ENCODE measurements at regions not wholly inside any gene's neighbourhood (a gene's known extent, or its start where the extent isn't known, plus 50 kb on each side); places are given as distances from the start of the nearest gene placed in this dataset.
A peak's percentile ranks its signal among the peaks of the same experiment; 100 is the strongest.

GRCh38 chr5:18483451-18483850 is 849.2 kb downstream of the TAF11L14 start:
- H3K27me3 ChIP-seq = no peaks in the 10 kb centered on the region
- no peak for DNase-seq
- H3K27ac ChIP-seq = no peak overlapping the region
- no peak overlapping the region for H3K4me3 ChIP-seq
- H3K9me3 ChIP-seq = no peaks in the 10 kb centered on the region
- no peaks in the 10 kb centered on the region for H3K4me1 ChIP-seq
- WGBS, 2 donors = 39 to 43% methylated on average over 3 of the region's 3 CpGs
- no peak for ATAC-seq (ENCODE audit: low FRiP score in 2 of 2)
- no peaks in the 10 kb centered on the region for H3K36me3 ChIP-seq
- TF ChIP-seq POLR2AphosphoS5 (IDR thresholded peaks at IDR 0.05) = no peak
- no peak for TF ChIP-seq POLR2A (IDR thresholded peaks at IDR 0.05)
- TF ChIP-seq CTCF (IDR thresholded peaks at IDR 0.05) = no peak
- no peak for TF ChIP-seq EP300 (IDR thresholded peaks at IDR 0.05)

- TF ChIP-seq POLR2AphosphoS5 (IDR thresholded peaks at IDR 0.05) = no peak
- TF ChIP-seq POLR2A (IDR thresholded peaks at IDR 0.05) = no peak
- no peak for TF ChIP-seq EP300 (IDR thresholded peaks at IDR 0.05)
- TF ChIP-seq CTCF (IDR thresholded peaks at IDR 0.05) = no peak
- DNase-seq (peak in 1 of 2 donors; percentile 23), ATAC-seq (ENCODE audit: low FRiP score in 2 of 2) (no peak)
- no peaks in the 10 kb centered on the region for H3K27me3 ChIP-seq
- no peaks in the 10 kb centered on the region for H3K4me1 ChIP-seq
- H3K36me3 ChIP-seq = no peaks in the 10 kb centered on the region
- WGBS, 2 donors = 31 to 36% methylated on average over 4 of the region's 4 CpGs
- H3K9me3 ChIP-seq = no peaks in the 10 kb centered on the region
- no peak overlapping the region for H3K27ac ChIP-seq
- no peak overlapping the region for H3K4me3 ChIP-seq
Observed at GRCh38 chr5:18487928-18488480, 853.7 kb downstream of the TAF11L14 start.

GRCh38 chr5:18489703-18490102 is 855.4 kb downstream of the TAF11L14 start:
- ATAC-seq (ENCODE audit: low FRiP score in 2 of 2) (no peak), DNase-seq (no peak)
- no peaks in the 10 kb centered on the region for H3K4me1 ChIP-seq
- no peaks in the 10 kb centered on the region for H3K9me3 ChIP-seq
- H3K4me3 ChIP-seq = no peak overlapping the region
- H3K36me3 ChIP-seq = no peaks in the 10 kb centered on the region
- no peak for TF ChIP-seq POLR2A (IDR thresholded peaks at IDR 0.05)
- no peak for TF ChIP-seq POLR2AphosphoS5 (IDR thresholded peaks at IDR 0.05)
- TF ChIP-seq EP300 (IDR thresholded peaks at IDR 0.05) = no peak
- TF ChIP-seq CTCF (IDR thresholded peaks at IDR 0.05) = no peak
- no peaks in the 10 kb centered on the region for H3K27me3 ChIP-seq
- 60 to 68% methylated on average over 1 of the region's 1 CpG for WGBS, 2 donors
- no peak overlapping the region for H3K27ac ChIP-seq

GRCh38 chr5:18491349-18491748 is 857.1 kb downstream of the TAF11L14 start:
- ATAC-seq (ENCODE audit: low FRiP score in 2 of 2) (no peak), DNase-seq (no peak)
- H3K9me3 ChIP-seq = no peaks in the 10 kb centered on the region
- no peak overlapping the region for H3K27ac ChIP-seq
- WGBS, 2 donors = 70 to 82% methylated on average over 1 of the region's 1 CpG
- H3K4me3 ChIP-seq = no peak overlapping the region
- TF ChIP-seq POLR2A (IDR thresholded peaks at IDR 0.05) (no peak), CTCF (IDR thresholded peaks at IDR 0.05) (no peak), POLR2AphosphoS5 (IDR thresholded peaks at IDR 0.05) (no peak), EP300 (IDR thresholded peaks at IDR 0.05) (no peak)
- H3K36me3 ChIP-seq = no peaks in the 10 kb centered on the region
- no peaks in the 10 kb centered on the region for H3K4me1 ChIP-seq
- no peaks in the 10 kb centered on the region for H3K27me3 ChIP-seq

GRCh38 chr5:18495157-18495556 is 860.9 kb downstream of the TAF11L14 start:
- TF ChIP-seq POLR2A (IDR thresholded peaks at IDR 0.05) (no peak), EP300 (IDR thresholded peaks at IDR 0.05) (no peak), POLR2AphosphoS5 (IDR thresholded peaks at IDR 0.05) (no peak), CTCF (IDR thresholded peaks at IDR 0.05) (no peak)
- Histone ChIP-seq H3K36me3 (no peaks in the 10 kb centered on the region), H3K27ac (no peak overlapping the region), H3K9me3 (no peaks in the 10 kb centered on the region), H3K4me3 (no peak overlapping the region), H3K27me3 (no peaks in the 10 kb centered on the region), H3K4me1 (no peaks in the 10 kb centered on the region)
- 79 to 88% methylated on average over 1 of the region's 1 CpG for WGBS, 2 donors
- no peak for DNase-seq
- no peak for ATAC-seq (ENCODE audit: low FRiP score in 2 of 2)
